ENCODE measurements at regions not wholly inside any gene's neighbourhood (a gene's known extent, or its start where the extent isn't known, plus 50 kb on each side); places are given as distances from the start of the nearest gene placed in this dataset.

DNA sequence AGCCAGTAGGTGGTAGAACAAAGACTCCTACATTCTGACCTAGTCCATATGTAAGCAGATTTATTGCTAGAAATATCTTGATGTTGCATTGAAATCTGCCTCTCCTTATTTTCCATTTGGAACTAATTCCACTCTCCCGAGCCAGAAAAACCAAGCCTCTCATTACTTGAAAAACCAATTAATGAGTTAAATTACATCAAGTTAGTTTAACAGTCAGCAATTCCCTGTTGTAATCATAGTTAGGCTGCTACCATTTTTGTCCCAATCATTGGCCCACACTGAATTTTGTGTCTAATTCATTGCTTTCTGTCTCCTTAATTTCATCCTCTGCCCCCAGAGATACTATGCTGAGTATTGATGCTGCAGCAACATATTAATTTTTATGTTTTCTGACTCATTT, 168.3 kb upstream of the TNP1 start:
- no peaks in the 10 kb centered on the region for H3K79me2 ChIP-seq (ENCODE audit: control insufficient read depth, insufficient read depth, low read length)
- no peak for TF ChIP-seq CTCF (IDR thresholded peaks at IDR 0.05)
- TF ChIP-seq EZH2 (IDR thresholded peaks at IDR 0.05; ENCODE audit: borderline replicate concordance, insufficient read depth, low read depth, low read length, poor library complexity, severe bottlenecking): no peak
- no peak overlapping the region for H3K4me3 ChIP-seq (ENCODE audit: control extremely low read depth in 1 of 5, extremely low read depth in 1 of 5, insufficient read depth in 1 of 5, low read depth in 2 of 5, low read length in 4 of 5)
- ATAC-seq (ENCODE audit: low read depth) (no peak), DNase-seq (no peak)
- Mint-ChIP-seq H3K4me3 (no peak overlapping the region), H3K27ac (no peak overlapping the region), H3K27me3 (peaks cover 16% of the 10 kb centered on the region), H3K9me3 (ENCODE audit: insufficient read depth) (no peaks in the 10 kb centered on the region), H3K4me1 (no peaks in the 10 kb centered on the region)
- intact Hi-C loops (cut with micrococcal nuclease): no loop called here
- no peaks in the 10 kb centered on the region for H3K9me3 ChIP-seq (ENCODE audit: control extremely low read depth in 1 of 3, control insufficient read depth in 2 of 3, insufficient read depth in 1 of 3, low read length in 2 of 3)
- H4K20me1 ChIP-seq (ENCODE audit: control insufficient read depth, insufficient read depth, low read length, poor library complexity, severe bottlenecking): no peaks in the 10 kb centered on the region
- H3K9ac ChIP-seq (ENCODE audit: low read length): no peak overlapping the region
- H3K36me3 ChIP-seq (replicated peaks in 1 of 2; ENCODE audit: control extremely low read depth in 1 of 2, control insufficient read depth in 1 of 2, extremely low read depth in 1 of 2, insufficient read depth in 2 of 2, low read length in 1 of 2): no peaks in the 10 kb centered on the region
- CTCF ChIA-PET: no interaction called here
- no peak overlapping the region for H3K4me2 ChIP-seq (replicated peaks; ENCODE audit: low read depth, low read length, poor library complexity, severe bottlenecking)
- no CpG with 5 or more reads among the region's 1 CpG for WGBS (ENCODE audit: insufficient coverage)
- POLR2A ChIA-PET: no interaction called here
- H2AFZ ChIP-seq (ENCODE audit: insufficient read depth, low read depth, low read length, poor library complexity, severe bottlenecking): no peak overlapping the region
- H3K27me3 ChIP-seq (replicated peaks in 1 of 4; ENCODE audit: control extremely low read depth in 1 of 4, control insufficient read depth in 3 of 4, insufficient read depth in 4 of 4, low read length in 3 of 4): peaks cover 0 to 4% (median 0%) of the 10 kb centered on the region in 4 experiments
- H3K4me1 ChIP-seq (ENCODE audit: control insufficient read depth in 2 of 2, insufficient read depth in 2 of 2, low read length in 2 of 2): no peaks in the 10 kb centered on the region
- H3K27ac ChIP-seq (ENCODE audit: low read length in 2 of 2): no peak overlapping the region

DNA sequence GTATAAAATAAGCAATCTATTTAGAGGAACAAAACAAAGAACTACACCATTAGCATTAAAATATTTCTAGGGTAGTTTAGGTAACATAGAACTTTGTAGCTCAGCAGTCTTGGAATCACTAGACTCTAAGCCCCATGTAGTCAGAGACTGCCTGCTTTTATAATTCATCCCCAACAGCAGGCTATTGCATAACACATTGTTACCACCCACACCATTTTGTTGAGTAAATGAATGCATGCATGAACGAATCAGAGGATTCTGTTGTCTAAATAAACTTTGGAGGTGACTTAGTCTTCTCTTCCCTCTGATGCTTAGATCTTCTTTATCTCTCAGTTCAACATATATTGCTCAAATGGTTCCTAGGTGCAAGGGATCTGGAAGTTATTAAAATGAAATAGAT, 167.6 kb upstream of the TNP1 start:
- no peak for TF ChIP-seq CTCF (IDR thresholded peaks at IDR 0.05)
- TF ChIP-seq EZH2 (IDR thresholded peaks at IDR 0.05; ENCODE audit: borderline replicate concordance, insufficient read depth, low read depth, low read length, poor library complexity, severe bottlenecking): no peak
- no peak overlapping the region for H3K27ac Mint-ChIP-seq
- Histone ChIP-seq H3K4me1 (ENCODE audit: control insufficient read depth in 2 of 2, insufficient read depth in 2 of 2, low read length in 2 of 2) (no peaks in the 10 kb centered on the region), H3K27ac (ENCODE audit: low read length in 2 of 2) (no peak overlapping the region), H3K9me3 (ENCODE audit: control extremely low read depth in 1 of 3, control insufficient read depth in 2 of 3, insufficient read depth in 1 of 3, low read length in 2 of 3) (no peaks in the 10 kb centered on the region), H3K4me2 (replicated peaks; ENCODE audit: low read depth, low read length, poor library complexity, severe bottlenecking) (no peak overlapping the region), H4K20me1 (ENCODE audit: control insufficient read depth, insufficient read depth, low read length, poor library complexity, severe bottlenecking) (no peaks in the 10 kb centered on the region), H3K4me3 (ENCODE audit: control extremely low read depth in 1 of 5, extremely low read depth in 1 of 5, insufficient read depth in 1 of 5, low read depth in 2 of 5, low read length in 4 of 5) (no peak overlapping the region), H2AFZ (ENCODE audit: insufficient read depth, low read depth, low read length, poor library complexity, severe bottlenecking) (no peak overlapping the region), H3K27me3 (replicated peaks in 1 of 4; ENCODE audit: control extremely low read depth in 1 of 4, control insufficient read depth in 3 of 4, insufficient read depth in 4 of 4, low read length in 3 of 4) (peaks cover 0 to 4% (median 0%) of the 10 kb centered on the region in 4 experiments), H3K9ac (ENCODE audit: low read length) (no peak overlapping the region), H3K36me3 (replicated peaks in 1 of 2; ENCODE audit: control extremely low read depth in 1 of 2, control insufficient read depth in 1 of 2, extremely low read depth in 1 of 2, insufficient read depth in 2 of 2, low read length in 1 of 2) (no peaks in the 10 kb centered on the region), H3K79me2 (ENCODE audit: control insufficient read depth, insufficient read depth, low read length) (no peaks in the 10 kb centered on the region)
- peaks cover 16% of the 10 kb centered on the region for H3K27me3 Mint-ChIP-seq
- H3K4me3 Mint-ChIP-seq: no peak overlapping the region
- ATAC-seq (ENCODE audit: low read depth) (no peak), DNase-seq (no peak)
- WGBS (ENCODE audit: insufficient coverage): no CpG with 5 or more reads among the region's 1 CpG
- POLR2A ChIA-PET: no interaction called here
- H3K9me3 Mint-ChIP-seq (ENCODE audit: insufficient read depth): no peaks in the 10 kb centered on the region
- CTCF ChIA-PET: no interaction called here
- intact Hi-C loops (cut with micrococcal nuclease): no loop called here
- no peaks in the 10 kb centered on the region for H3K4me1 Mint-ChIP-seq
